NCI-H1048 (cell line): ENCODE measurements at regions not wholly inside any gene's neighbourhood (a gene's known extent, or its start where the extent isn't known, plus 50 kb on each side); places are given as distances from the start of the nearest gene placed in this dataset.
"Not testable (repeated sequence)": the region's sequence is repeated elsewhere in the genome, so short reads cannot be mapped to it uniquely, and the experiment has no call there.

Experiments
- DNase-seq: peaks from one replicate; lab custom pipeline; 2025; lab: John Stamatoyannopoulos, UW

DNA sequence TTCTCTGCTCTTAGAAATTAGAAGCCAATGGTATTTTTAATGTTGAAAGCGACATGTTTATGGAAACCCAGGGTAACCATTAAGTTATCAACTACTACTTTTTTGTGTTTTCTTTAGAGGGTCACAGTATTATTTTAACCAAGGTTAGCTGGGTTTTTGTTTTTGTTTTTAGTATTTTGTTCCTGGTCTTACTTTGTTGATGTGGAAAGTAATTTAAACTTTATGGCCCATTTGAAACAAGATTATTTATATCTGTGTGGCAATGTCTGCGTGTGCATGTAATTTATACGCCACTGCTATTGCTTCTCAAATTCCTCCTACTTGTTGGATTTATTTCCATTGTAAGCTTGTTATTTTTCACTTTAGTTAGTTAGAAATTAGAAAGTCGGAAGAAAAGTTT is 722.1 kb upstream of the NR2F2 start:
- DNase-seq = no peak

DNA sequence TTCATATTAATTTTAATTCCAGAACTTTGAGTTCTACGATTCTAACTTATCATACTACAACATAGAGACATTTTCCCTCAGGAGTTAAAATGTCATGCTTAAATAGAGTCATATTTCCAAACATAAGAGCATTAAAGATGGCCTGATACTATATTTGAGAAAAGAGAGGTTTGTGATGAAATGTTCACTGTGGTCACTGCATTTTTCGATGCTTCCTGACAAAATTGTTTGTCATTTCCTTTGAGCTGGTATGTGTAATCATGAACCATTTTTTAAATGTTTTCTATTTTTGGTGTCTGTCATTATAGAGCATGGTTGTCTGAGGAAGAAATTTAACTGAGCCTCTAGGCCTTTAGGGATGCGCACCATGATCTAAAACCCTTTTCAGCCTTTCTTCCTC is 721.4 kb upstream of the NR2F2 start:
- DNase-seq = no peak

DNA sequence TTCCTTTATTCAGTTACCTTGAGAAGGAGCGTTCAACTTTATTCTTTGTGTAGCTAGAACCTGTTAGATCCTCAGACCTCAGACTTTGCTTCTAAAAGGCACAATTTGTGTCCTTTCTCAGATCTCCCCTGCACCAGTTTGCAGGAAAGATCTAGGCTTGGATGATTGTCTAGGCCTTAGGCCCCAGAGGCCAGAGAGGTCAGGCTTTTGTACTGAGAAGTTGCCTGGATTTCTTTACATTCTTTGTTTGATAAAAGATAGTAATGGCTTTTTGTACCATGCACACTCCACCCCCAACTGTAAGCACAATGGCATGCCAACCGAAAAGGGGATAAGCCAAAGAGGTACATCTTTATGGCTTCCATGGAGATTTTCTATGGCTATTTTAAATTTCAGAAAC is 719.6 kb upstream of the NR2F2 start:
- DNase-seq = no peak

DNA sequence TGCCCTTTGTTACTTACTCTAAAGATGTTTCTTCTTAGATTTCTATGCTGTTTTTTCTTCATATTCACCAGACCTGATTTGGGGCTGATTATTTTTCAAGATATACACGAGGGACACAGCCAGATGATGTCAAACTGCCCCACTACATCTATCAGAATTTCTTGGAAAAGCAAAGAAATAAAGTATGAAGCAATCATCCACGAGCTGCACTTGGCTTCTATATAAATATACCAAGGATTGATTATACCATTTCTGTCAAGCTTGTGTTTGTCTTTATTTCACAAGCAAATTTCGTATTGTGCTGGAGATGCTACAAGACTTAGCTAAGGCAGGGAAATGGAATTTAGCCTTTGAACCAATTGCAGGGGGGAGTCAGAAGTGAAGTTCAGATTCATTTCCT is 715.1 kb upstream of the NR2F2 start:
- no peak for DNase-seq

DNA sequence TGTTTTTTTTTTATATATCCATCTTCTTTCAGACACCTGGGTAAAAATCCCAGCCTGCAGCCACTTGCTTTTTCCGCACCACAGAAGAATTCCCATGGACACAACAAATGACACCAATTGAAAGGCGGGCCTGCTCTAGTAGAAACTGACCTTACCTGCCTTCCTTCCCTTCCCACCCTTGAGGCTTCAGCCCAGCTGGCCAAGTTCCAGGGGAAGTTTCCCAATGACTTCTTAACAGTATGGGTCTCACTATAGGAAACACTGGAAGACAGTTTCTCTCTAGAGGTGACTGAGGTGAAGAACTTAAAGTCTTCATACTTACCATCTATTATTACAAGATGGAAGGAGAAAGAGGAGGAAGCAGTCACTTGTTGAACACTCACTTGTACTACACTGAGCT is 714.2 kb upstream of the NR2F2 start:
- no peak for DNase-seq

DNA sequence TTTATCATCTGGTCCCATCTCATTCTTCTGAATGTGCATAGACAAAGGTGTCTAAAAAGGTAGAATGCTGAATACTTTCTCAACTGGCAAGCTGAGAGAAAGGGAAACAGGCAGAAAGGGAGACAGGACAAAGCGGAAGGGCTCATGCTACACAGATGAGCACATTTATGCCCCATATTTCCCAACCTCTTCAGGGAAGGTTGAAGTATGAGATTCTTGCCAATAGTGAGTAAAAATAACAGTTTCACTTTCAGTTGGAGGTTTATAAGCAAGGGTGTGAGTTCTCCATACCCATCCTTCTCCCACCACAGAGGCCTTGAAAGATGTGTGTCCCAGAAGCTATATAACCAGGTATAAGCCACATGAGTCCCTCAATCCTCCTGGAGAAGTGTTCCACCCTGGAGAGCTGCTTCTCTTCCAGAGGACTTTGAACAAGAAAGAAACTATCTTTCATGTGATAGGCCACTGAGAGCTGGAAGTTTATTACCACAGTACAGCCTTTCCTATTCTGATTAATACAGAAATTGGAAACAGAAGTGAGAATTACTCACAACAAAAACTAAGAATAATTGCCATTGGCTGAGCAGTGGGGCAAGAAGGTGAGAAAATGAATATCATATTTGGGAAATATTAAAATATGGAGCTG is 709.4 kb upstream of the NR2F2 start:
- DNase-seq = no peak

DNA sequence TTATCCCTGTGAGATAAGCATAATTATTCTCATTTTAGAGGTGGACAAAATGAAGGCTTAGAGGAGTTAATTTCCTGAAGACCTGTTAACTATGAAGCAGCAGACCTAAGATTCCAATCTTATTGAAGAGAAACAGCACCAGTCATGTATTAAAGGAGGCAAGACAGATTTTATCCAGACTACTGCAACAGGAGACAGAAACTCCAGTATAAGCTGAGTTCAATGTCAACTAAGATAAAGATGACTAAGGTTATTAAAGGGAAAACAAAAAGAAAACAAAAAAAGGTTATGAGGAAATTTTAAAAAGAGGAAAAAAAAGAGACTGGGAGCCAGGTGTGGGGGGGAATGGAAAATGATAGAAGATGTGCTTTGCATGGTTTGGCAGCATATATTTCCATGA is 707.7 kb upstream of the NR2F2 start:
- no peak for DNase-seq

DNA sequence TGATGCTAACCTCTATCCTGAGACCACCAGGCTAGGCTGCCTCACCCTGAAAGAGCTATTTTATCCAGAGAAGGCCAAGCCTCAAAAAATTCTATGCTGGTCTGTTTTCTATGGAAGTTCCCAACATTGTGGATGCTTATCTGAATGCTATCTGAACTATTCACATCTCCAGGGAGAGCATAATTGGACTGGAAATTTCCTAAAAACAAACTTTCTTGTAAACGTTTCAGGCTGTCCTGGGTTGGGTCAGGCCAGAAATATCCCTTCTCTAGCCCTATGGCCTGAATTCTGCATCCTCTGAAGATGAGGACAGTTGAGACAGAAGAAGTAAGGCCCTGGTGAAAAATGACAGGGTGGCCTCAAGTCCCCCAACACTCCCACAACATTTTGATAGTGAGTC is 706.4 kb upstream of the NR2F2 start:
- no peak for DNase-seq

DNA sequence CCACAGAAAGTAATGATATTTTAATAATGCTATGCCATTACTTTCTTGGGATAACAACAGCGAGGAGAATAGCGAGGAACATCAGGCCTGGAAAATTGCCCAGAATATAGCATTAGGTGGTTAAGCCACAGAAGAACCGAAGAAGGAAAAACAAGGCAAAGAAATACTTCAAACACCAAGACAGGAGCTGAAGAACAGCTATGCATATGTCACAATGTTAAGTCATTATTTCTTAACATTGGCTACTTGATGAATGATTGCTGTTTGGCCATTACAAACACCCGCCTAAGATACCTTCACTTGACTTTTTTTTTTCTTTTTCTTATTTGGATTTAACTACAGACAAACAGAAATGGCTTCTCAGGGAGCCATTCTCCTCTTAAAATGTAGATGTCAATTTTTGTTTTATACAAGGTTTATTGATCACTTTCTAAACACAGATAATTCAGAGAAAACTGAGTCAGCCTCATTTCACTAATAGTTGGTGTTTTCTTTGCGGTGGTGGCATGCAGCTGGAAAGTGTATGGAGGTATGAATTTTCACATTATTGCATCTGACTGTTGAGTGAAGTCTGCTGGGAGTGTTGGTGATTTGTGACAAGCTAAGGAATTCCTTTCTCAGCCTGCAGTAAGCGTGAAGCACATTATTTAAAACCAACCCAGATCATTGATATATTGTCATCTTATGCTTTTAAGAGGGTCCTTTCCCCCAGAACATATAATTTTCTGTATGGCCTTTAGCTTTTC is 705.7 kb upstream of the NR2F2 start:
- no peak for DNase-seq

DNA sequence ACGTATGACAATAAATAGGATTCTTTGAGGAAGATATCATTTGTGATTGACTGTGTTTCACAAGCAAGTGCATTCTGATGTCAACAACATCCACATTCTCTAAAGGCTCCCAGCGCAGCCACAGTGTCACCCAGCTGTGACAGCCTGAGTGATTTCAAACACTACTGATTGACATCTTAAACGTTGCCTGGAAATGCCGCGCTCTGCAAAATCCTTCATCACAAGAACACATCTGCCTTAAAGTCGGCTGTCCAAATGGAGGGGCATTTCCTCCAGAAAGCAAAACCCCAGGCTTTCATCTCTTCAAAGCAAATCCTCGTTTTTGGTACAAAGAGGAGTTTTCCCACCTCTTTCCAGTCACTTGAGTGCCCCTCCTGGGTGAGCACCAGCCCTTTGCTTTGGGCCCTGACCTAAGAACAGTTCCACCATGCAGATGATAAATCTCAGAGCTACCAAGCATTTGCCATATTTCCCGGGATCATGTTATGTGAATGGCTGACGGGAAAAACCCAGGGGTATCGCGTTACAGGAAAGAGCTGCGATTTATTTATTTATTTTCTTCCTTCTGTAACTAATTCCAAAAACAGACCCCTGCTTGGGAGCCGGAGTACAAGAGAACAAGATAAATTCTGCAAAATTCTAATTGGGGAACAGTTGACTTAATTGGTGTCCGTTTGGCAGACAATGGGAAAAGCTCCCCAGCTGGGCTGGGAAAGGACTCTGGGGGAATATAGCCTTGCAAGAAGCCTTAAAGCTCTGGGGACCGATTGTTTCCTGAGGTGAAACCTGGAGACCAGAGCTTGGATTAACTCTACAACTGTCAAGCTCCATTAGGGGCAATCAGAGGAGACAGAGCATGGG is 703.8 kb upstream of the NR2F2 start:
- no peak for DNase-seq

DNA sequence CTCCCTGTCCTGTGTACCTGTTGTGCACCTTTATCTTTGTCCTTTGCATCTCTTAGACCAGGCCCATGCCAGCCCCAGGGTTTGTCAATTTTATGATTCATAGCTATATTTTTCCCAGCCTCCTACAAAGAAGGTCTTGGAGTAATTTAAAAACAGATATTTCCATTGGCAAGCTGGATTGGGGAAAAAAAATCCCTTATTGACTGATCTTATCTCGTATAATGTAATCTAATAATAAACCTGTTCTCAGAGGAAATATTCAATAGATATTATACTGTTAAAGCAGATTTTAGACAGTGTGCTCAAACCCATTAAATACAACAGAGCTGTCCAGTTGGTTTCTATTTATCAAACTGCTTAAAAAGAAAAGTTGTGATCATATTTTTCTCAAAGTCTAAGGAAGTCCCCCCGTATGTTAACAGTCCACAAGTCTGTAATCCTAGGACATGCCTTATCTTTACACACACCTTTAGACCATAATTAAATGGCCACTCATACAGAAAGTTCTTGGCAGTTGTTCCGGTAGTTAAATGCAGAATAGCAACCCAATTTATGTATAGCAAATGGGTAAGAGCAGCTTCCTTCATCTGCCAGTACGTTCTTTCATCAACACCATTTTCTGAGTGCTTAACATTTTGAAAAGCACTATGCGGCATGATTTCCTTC is 700.9 kb upstream of the NR2F2 start:
- DNase-seq = no peak

DNA sequence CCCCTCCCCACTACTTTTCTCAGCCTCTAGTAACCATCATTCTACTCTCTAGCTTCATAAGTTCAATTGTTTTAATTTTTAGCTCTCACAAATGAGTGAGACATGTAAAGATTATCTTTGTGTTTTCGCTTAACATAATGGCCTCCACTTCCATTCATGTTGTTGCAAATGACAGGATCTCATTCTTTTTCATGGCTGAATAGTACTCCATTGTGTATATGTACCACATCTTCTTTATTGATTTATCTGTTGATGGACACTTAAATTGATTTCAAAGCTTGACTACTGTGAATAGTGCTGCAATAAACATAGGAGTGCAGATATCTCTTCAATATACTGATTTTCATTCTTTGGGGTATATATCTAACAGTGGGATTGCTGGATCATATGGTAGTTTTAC is 699.8 kb upstream of the NR2F2 start:
- DNase-seq = no peak

DNA sequence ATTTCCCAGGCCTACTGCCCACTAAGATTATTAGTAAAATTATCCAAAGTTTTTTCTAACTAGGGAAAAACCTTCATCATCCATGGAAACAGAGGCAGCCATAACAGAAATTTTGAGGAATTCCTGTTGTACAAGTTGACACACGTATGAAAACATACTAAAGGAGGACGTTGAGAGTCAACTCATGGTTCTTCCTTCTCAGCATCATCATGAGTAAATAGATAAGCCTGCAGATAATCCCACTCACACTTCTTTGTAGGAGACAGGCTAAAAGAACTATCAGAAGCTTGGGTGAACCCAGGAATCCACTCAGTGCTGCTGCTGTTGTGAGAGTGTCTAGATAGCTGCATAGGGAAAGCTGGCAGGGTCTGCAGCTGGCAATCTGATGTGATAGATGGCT is 694.8 kb upstream of the NR2F2 start:
- DNase-seq = no peak

DNA sequence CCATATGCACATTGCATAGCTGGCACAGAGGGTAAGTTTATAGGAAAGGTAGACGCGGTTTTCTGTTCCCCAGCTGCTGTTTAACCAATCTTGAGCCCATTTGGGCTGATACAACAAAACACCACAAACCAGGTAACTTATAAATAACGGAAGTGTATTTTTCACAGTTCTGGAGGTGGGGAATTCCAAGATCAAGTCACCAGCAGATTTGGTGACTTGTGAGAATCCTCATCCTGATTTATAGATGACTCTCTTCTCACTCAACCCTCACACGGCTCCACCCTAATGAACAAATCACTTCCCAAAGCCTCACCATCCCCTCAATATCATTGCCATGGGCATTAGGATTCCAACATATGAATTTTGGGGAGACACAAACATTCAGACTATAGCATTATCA is 694.4 kb upstream of the NR2F2 start:
- DNase-seq = no peak

DNA sequence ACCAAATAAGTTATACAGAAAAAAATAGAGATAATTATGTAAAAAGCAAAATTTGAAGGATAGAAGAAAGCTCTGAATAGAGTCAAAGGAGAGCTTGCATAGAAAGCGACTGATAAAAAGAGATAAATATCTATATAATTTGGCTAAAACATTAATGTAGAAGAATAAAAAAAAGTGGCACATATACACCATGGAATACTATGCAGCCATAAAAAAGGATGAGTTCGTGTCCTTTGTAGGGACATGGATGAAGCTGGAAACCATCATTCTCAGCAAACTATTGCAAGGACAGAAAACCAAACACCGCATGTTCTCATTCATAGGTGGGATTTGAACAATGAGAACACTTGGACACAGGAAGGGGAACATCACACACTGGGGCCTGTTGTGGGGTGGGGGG is 693.3 kb upstream of the NR2F2 start:
- DNase-seq = not testable (repeated sequence)

DNA sequence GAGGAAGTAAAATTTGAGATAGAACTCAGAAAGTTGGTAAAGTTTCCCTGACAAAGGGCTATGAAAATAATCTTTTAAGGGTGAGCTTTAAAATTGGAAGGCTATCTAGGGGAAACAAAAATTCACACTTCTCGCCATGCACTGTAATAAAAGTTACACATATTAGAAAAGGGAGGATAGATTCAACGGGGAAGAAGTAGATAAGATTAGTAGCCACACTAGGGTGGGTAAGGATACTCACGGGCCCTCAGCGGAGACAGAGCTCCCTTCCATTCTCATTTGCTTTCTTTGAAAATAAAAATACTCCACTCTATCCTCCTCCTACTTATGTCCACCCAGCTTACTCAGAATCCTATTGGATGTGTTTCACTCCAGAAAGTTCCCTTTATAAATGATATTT is 691.3 kb upstream of the NR2F2 start:
- no peak for DNase-seq

DNA sequence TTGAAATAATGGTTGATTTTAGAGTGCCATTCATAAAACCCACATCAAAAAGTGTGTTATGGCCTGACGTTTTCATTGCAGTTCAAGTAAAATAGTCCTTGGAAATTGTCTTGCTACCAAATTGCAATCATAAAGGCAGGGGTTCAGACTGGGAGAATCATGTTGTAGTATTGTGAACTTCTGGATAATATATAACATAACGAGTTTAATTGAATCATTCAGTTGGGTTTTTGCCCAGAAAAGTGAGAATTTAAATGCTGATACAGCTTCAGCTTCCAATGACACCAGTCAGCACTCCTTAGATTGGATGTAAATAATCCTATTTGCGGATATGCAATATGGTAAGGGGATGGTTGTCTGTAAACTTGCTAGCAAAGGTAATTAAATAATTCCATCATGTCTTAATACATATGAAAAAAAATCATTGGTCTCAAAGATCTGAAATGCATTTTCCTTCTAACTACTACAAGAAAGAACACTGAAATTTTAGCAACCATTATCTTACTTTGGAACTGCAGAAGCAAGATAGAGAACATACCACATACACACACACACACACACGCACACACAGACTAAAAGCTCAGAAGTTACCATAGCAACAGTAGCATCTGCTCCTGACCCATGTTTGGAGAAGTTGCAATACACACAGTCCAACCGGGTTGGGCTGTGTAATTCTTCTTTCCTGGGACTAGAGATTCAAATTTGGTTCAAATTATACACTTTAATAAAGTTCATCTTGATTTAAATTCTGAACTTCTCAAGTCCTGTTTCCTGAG is 686.2 kb upstream of the NR2F2 start:
- DNase-seq = no peak

DNA sequence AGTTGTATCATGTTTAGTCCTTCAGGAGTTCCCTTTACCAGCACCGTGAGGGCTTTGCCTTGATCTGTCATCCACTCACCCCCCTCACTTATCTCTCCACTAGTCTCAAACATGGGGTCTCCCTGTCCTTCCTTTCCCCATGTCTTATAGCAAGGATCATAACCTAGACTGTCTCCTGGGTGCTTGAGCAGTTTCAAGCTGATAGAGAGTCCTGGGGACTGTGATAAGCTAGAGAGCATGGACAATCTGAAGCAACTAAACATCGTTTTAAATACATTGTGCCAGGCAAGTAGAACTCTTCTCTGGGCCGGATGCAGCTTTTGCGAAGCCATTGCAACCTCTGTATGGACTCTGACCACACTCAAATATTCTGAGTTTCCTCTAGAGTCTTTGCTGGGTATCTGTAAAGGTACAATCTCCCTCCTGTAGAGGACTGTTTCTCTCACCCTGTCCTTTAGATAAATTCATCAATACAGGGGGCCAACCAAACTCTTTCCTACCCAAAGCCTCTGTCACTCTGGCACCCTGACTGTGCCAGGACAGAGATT is 684.6 kb upstream of the NR2F2 start:
- no peak for DNase-seq

DNA sequence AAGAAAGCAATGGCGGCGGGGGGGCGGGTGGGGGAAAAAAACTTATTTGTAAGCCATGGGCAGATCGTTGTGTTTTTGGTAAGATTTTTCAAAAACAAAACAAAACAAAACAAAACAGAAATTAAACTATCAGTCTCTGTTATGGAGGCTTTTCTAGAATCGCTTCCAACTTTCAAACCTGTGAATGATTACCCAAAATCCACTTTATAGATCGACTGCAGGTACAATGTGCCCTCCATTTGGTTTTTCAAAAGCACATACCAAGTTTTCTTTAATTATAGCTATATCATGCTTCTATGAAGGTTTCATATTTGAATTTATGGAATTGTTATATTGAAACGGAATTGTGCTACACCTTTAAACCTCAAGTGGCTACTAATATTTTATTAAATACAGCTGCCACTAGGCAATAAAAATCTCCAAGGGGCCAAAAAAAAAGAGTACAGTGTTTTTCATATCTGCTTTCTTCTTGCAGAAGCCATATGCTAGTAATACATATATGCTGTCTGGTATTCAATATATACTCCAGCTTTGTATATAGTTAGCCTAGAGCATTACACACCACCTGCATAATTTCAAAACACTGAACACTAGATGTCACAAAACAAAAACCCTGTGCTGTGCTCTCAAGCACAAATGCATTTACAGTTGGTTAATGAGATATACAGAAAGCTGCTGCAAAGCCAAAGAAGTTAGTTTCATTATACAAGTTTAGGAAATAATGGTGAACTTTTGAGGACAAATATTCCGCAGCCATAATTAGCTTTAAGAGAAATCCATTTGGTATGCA is 683.8 kb upstream of the NR2F2 start:
- no peak for DNase-seq

DNA sequence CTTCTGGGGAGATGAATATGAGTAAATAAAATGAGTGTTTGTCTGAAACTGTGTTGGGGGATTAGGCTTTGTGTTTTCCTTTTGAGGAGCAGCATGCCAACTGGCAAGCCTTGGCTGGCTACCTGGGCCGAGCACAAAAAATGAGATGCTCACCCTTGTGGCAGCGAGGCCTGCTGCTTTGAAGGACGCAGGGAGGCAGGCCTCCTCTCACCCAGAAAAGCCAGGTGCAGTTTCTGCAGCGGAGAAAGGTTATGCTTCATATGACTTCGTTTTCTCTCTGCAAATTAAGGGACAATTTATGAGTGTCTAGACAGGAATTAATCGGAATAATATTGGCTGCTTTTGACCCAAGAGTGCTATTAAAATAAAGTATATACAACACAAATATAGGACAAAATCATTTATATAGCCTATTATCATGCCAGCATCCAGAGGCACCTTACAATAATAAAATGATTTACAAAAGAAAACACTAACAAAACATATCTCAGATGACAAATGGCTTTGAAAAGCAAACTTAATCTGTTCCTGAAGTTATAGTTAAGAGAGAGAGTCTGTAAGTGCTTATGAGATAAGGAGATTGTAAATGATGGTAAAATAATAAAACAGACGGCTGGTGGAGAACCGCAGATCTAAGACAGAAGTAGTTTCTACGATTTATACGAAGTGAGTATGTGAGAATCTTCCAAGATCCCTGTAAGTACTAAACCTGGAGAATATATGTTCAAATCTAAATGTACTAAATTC is 682.8 kb upstream of the NR2F2 start:
- DNase-seq = no peak
